ENCODE measurements at regions not wholly inside any gene's neighbourhood (a gene's known extent, or its start where the extent isn't known, plus 50 kb on each side); places are given as distances from the start of the nearest gene placed in this dataset.

DNA sequence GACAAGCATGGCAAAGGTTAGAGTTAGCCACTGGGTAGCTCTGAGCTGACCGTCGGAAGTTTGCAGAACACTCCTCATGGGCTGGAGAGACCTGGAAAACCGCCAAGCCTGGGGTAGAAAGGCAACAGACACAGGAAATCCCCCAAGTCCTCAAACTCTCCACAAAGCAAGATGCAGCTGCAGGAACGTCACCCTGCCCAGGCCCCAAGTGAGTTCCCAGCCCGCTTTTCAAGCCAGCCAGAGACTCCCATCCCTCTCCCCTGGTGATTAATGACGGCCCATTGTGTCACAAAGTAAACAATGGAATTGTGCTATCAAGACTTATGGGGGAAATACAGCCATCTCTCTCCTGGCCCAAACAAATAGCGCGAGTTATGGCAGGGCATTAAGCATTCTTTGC lies 633.0 kb downstream of the TBC1D22A start:
- Histone ChIP-seq H3K27ac (no peak overlapping the region), H3K4me3 (no peak overlapping the region), H3K4me1 (ENCODE audit: control insufficient read depth in 1 of 2, low read depth in 2 of 2) (no peaks in the 10 kb centered on the region), H3K36me3 (no peaks in the 10 kb centered on the region), H3K9me3 (no peaks in the 10 kb centered on the region), H3K27me3 (replicated peaks; ENCODE audit: insufficient read depth) (no peaks in the 10 kb centered on the region)
- TF ChIP-seq, protein P1, sequence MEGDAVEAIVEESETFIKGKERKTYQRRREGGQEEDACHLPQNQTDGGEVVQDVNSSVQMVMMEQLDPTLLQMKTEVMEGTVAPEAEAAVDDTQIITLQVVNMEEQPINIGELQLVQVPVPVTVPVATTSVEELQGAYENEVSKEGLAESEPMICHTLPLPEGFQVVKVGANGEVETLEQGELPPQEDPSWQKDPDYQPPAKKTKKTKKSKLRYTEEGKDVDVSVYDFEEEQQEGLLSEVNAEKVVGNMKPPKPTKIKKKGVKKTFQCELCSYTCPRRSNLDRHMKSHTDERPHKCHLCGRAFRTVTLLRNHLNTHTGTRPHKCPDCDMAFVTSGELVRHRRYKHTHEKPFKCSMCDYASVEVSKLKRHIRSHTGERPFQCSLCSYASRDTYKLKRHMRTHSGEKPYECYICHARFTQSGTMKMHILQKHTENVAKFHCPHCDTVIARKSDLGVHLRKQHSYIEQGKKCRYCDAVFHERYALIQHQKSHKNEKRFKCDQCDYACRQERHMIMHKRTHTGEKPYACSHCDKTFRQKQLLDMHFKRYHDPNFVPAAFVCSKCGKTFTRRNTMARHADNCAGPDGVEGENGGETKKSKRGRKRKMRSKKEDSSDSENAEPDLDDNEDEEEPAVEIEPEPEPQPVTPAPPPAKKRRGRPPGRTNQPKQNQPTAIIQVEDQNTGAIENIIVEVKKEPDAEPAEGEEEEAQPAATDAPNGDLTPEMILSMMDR (IDR thresholded peaks at IDR 0.05), result no peak
- ATAC-seq (ENCODE audit: insufficient number of reproducible peaks, low FRiP score, low read depth), result no peak
- no peak for DNase-seq (ENCODE audit: low spot score)

DNA sequence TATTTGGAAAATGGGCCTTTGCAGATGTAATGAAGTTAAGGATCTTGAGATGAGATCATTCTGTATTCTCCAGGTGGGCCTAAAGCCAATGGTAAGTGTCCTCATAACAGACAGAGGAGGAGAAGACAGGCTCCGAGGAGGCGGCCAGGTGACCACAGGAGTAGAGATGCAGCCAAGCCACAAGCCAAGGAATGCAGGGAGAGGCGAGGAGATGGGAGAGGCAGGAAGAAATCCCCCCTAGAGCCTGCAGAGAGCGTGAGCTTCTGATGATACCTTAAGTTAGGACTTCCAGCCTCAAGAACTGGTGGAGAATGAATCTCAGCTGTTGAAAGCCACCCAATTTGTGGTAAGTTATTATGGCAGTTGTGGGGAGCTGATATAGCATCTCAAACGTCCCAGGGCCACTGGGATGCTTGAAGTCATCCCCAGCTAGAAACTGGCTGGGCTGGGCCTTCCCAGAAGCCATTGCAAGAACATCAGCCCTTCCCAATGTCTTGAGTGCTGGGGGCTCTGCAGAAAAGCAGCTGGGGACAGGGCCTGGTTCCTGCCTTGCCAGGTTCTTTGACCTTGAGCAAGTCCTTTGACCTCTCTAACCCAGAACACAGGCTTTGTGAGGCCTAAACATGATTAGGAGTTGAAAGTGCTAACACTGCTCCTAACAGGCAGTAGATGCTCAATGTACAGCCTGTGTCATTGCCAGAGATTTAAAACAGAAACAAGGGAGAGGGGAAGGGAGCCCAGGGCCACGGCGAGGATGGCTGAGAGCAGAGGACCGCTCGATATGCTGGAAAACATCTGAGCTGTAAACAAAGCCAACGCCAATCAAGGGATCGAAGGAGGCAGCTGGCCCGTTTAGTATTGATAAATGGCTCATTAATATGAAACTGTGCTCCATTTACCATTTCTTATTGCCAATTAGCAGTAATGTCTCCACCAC lies 632.3 kb downstream of the TBC1D22A start:
- no peak overlapping the region for H3K4me3 ChIP-seq
- TF ChIP-seq, protein P1 (IDR thresholded peaks at IDR 0.05), result no peak
- DNase-seq (ENCODE audit: low spot score), result no peak
- ATAC-seq (ENCODE audit: insufficient number of reproducible peaks, low FRiP score, low read depth), result no peak
- H3K27ac ChIP-seq, result no peak overlapping the region
- H3K27me3 ChIP-seq (replicated peaks; ENCODE audit: insufficient read depth), result no peaks in the 10 kb centered on the region
- no peaks in the 10 kb centered on the region for H3K4me1 ChIP-seq (ENCODE audit: control insufficient read depth in 1 of 2, low read depth in 2 of 2)
- H3K36me3 ChIP-seq, result no peaks in the 10 kb centered on the region
- no peaks in the 10 kb centered on the region for H3K9me3 ChIP-seq

DNA sequence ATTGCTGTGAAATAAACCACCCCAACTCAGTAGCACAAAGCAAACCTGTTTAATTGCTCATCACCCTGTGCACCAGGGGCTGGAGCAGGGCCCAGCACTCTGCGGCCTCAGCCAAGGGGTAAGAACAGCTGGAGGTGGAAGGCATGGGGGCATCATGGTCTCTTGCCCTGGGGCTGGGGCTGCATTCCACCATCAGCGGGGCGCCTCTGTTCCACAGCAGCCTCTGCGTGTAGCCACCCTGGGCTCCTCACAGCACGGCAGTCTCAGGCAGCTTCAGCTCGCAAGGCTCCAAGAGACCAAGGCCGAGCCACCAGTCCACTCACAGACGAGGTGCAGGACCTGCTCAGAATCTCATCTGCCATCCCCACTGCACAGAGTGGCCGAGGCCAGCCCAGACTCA lies 630.7 kb downstream of the TBC1D22A start:
- Histone ChIP-seq H3K9me3 (no peaks in the 10 kb centered on the region), H3K27ac (no peak overlapping the region), H3K4me1 (ENCODE audit: control insufficient read depth in 1 of 2, low read depth in 2 of 2) (no peaks in the 10 kb centered on the region), H3K36me3 (no peaks in the 10 kb centered on the region), H3K4me3 (no peak overlapping the region), H3K27me3 (replicated peaks; ENCODE audit: insufficient read depth) (no peaks in the 10 kb centered on the region)
- no peak for ATAC-seq (ENCODE audit: insufficient number of reproducible peaks, low FRiP score, low read depth)
- no peak for DNase-seq (ENCODE audit: low spot score)
- TF ChIP-seq, protein P1 (IDR thresholded peaks at IDR 0.05), result no peak

DNA sequence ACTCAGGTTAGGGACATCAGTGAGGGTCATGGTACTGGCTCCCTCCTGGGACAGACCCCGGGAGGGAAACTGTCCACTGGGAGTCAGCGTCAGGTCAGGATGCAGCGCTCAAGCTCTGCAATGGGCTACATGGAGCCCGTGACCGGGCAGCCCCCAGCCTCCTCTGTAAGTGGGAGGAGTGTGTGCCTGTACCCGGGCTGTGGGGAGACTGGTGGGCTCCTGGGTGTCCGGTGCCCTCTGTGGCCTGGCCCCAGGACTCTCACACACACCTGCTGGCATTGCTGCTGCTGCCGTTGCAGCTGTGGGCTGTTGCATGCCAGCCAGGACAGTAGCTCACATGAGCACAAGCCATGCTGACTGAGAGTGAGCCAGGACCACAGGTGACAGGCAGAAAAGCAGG lies 630.3 kb downstream of the TBC1D22A start:
- H3K36me3 ChIP-seq, result no peaks in the 10 kb centered on the region
- TF ChIP-seq, protein P1 (IDR thresholded peaks at IDR 0.05), result no peak
- H3K27me3 ChIP-seq (replicated peaks; ENCODE audit: insufficient read depth), result no peaks in the 10 kb centered on the region
- H3K4me3 ChIP-seq, result no peak overlapping the region
- DNase-seq (ENCODE audit: low spot score) (no peak), ATAC-seq (ENCODE audit: insufficient number of reproducible peaks, low FRiP score, low read depth) (no peak)
- no peaks in the 10 kb centered on the region for H3K9me3 ChIP-seq
- H3K4me1 ChIP-seq (ENCODE audit: control insufficient read depth in 1 of 2, low read depth in 2 of 2), result no peaks in the 10 kb centered on the region
- no peak overlapping the region for H3K27ac ChIP-seq

DNA sequence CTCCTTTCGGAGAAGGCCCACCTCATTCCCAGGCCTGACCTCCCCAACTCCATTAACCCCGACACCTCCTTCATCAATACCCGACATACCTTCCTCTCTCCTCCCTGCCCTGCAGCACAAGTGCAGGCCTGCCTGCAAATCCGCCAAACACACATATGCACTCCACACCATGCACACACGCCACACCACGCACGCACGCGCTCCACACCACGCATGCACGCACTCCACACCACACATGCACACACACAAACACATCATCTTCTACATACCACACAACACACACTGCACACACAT lies 629.6 kb downstream of the TBC1D22A start:
- H3K4me1 ChIP-seq (ENCODE audit: control insufficient read depth in 1 of 2, low read depth in 2 of 2), result no peaks in the 10 kb centered on the region
- TF ChIP-seq, protein P1 (IDR thresholded peaks at IDR 0.05), result no peak
- H3K4me3 ChIP-seq, result no peak overlapping the region
- H3K36me3 ChIP-seq, result no peaks in the 10 kb centered on the region
- H3K27me3 ChIP-seq (replicated peaks; ENCODE audit: insufficient read depth), result no peaks in the 10 kb centered on the region
- ATAC-seq (ENCODE audit: insufficient number of reproducible peaks, low FRiP score, low read depth) (no peak), DNase-seq (ENCODE audit: low spot score) (no peak)
- no peaks in the 10 kb centered on the region for H3K9me3 ChIP-seq
- no peak overlapping the region for H3K27ac ChIP-seq
